Neural progenitor cell (in vitro differentiated cells): ENCODE measurements at regions not wholly inside any gene's neighbourhood (a gene's known extent, or its start where the extent isn't known, plus 50 kb on each side); places are given as distances from the start of the nearest gene placed in this dataset.

Experiments
- DNase-seq: peaks from one replicate; pipeline ENCODE4 v3.0.0-alpha.2; 2016; ENCODE audit warnings: low spot score
- H2AFZ ChIP-seq: fragments of 200-600 bp; sonication (generic); replicated peaks from 2 replicates; pipeline ENCODE4 v1.6.1; 2016; ENCODE audit warnings: antibody characterized with exemption
- H3F3A ChIP-seq: fragments of 200-600 bp; sonication (generic); 2 replicates; pipeline ENCODE4 v1.6.1; 2016; ENCODE audit warnings: antibody characterized with exemption, low read depth
- H3K27ac ChIP-seq: fragments of 200-600 bp; sonication (generic); 2 replicates; pipeline ENCODE4 v1.5.1; 2016; ENCODE audit warnings: mild to moderate bottlenecking
- H3K27me3 ChIP-seq: fragments of 200-600 bp; sonication (generic); 2 replicates; pipeline ENCODE4 v1.6.1; 2016; ENCODE audit warnings: mild to moderate bottlenecking, moderate library complexity
- H3K36me3 ChIP-seq: fragments of 200-600 bp; sonication (generic); 2 replicates; pipeline ENCODE4 v1.5.1; 2016
- H3K4me1 ChIP-seq: fragments of 200-600 bp; sonication (generic); 2 replicates; pipeline ENCODE4 v1.6.1; 2016; ENCODE audit warnings: mixed run types
- H3K4me2 ChIP-seq: fragments of 200-600 bp; sonication (generic); 2 replicates; pipeline ENCODE4 v1.6.1; 2016
- H3K4me3 ChIP-seq: fragments of 200-600 bp; sonication (generic); 2 replicates; pipeline ENCODE4 v1.5.1; 2016
- H3K79me2 ChIP-seq: fragments of 200-600 bp; sonication (generic); 2 replicates; pipeline ENCODE4 v1.6.1; 2016; ENCODE audit warnings: low read depth
- H3K9ac ChIP-seq: fragments of 200-600 bp; sonication (generic); 2 replicates; pipeline ENCODE4 v1.6.1; 2016
- H3K9me3 ChIP-seq: fragments of 200-600 bp; sonication (generic); 2 replicates; pipeline ENCODE4 v1.5.1; 2016; ENCODE audit warnings: low read depth
- H4K20me1 ChIP-seq: fragments of 200-600 bp; sonication (generic); 2 replicates; pipeline ENCODE4 v1.6.1; 2016; ENCODE audit warnings: low read depth
- H3K27ac Mint-ChIP-seq: 3 replicates; pipeline ENCODE4 v1.8.0; 2021; ENCODE audit warnings: mixed read lengths
- H3K27me3 Mint-ChIP-seq: 2 replicates; pipeline ENCODE4 v1.8.0; 2022; ENCODE audit warnings: low read depth, mild to moderate bottlenecking, inconsistent platforms, moderate library complexity, mixed read lengths; ENCODE audit not compliant: insufficient read depth
- H3K36me3 Mint-ChIP-seq: 3 replicates; pipeline ENCODE4 v1.8.0; 2021; ENCODE audit warnings: mixed read lengths
- H3K4me1 Mint-ChIP-seq: 3 replicates; pipeline ENCODE4 v1.8.0; 2021; ENCODE audit warnings: mixed read lengths
- H3K4me3 Mint-ChIP-seq: 3 replicates; pipeline ENCODE4 v1.8.0; 2021; ENCODE audit warnings: mild to moderate bottlenecking, moderate library complexity, mixed read lengths
- H3K9me3 Mint-ChIP-seq: 3 replicates; pipeline ENCODE4 v1.8.0; 2020; ENCODE audit warnings: mixed read lengths
- CTCF ChIP-seq: fragments of 200-600 bp; sonication (generic); IDR thresholded peaks from 2 replicates; pipeline ENCODE4 v1.5.1; 2017; ENCODE audit warnings: antibody characterized with exemption, mild to moderate bottlenecking
- EZH2 ChIP-seq: fragments of 200-600 bp; sonication (generic); IDR thresholded peaks from 2 replicates; pipeline ENCODE4 v1.6.1; 2017; ENCODE audit warnings: antibody characterized with exemption, mild to moderate bottlenecking, moderate library complexity
- EZH2phosphoT487 ChIP-seq: fragments of 200-600 bp; sonication (generic); IDR thresholded peaks from 2 replicates; pipeline ENCODE4 v1.6.1; 2017; ENCODE audit warnings: antibody characterized with exemption

GRCh38 chr4:181517491-181517890 is 725.7 kb upstream of the TENM3 start:
- Histone ChIP-seq H3K27me3 (no peaks in the 10 kb centered on the region), H3K9me3 (no peaks in the 10 kb centered on the region), H3K4me3 (no peak overlapping the region), H3K36me3 (no peaks in the 10 kb centered on the region), H3K79me2 (no peaks in the 10 kb centered on the region), H2AFZ (no peak overlapping the region), H3K27ac (no peak overlapping the region), H3K4me2 (no peak overlapping the region), H3K4me1 (no peaks in the 10 kb centered on the region), H3F3A (no peaks in the 10 kb centered on the region), H4K20me1 (no peaks in the 10 kb centered on the region), H3K9ac (no peak overlapping the region)
- H3K36me3 Mint-ChIP-seq, result peaks cover 6% of the 10 kb centered on the region
- TF ChIP-seq EZH2 (no peak), CTCF (no peak), EZH2phosphoT487 (no peak)
- H3K4me3 Mint-ChIP-seq, result no peak overlapping the region
- no peak for DNase-seq
- H3K4me1 Mint-ChIP-seq, result peaks cover 25% of the 10 kb centered on the region
- peak overlapping the region; percentile 81 for H3K27ac Mint-ChIP-seq
- no peaks in the 10 kb centered on the region for H3K27me3 Mint-ChIP-seq
- H3K9me3 Mint-ChIP-seq, result peaks cover 26% of the 10 kb centered on the region

GRCh38 chr4:181520790-181521189 is 722.4 kb upstream of the TENM3 start:
- no peaks in the 10 kb centered on the region for H3K9me3 ChIP-seq
- H3K4me2 ChIP-seq, result no peak overlapping the region
- H3K27ac ChIP-seq, result no peak overlapping the region
- no peak overlapping the region for H3K4me3 ChIP-seq
- H3K27me3 ChIP-seq, result no peaks in the 10 kb centered on the region
- H3K36me3 ChIP-seq, result no peaks in the 10 kb centered on the region
- peaks cover 9% of the 10 kb centered on the region for H3F3A ChIP-seq
- H4K20me1 ChIP-seq, result no peaks in the 10 kb centered on the region
- peaks cover 30% of the 10 kb centered on the region for H3K4me1 Mint-ChIP-seq
- no peaks in the 10 kb centered on the region for H3K79me2 ChIP-seq
- H3K27ac Mint-ChIP-seq, result no peak overlapping the region
- peaks cover 7% of the 10 kb centered on the region for H3K36me3 Mint-ChIP-seq
- DNase-seq, result no peak
- H3K9ac ChIP-seq, result no peak overlapping the region
- peaks cover 31% of the 10 kb centered on the region for H3K9me3 Mint-ChIP-seq
- no peak overlapping the region for H3K4me3 Mint-ChIP-seq
- peaks cover 2% of the 10 kb centered on the region for H3K27me3 Mint-ChIP-seq
- H2AFZ ChIP-seq, result no peak overlapping the region
- H3K4me1 ChIP-seq, result peaks cover 22% of the 10 kb centered on the region
- no peak for TF ChIP-seq EZH2phosphoT487
- no peak for TF ChIP-seq CTCF
- no peak for TF ChIP-seq EZH2

- Mint-ChIP-seq H3K4me3 (no peak overlapping the region), H3K27ac (no peak overlapping the region), H3K27me3 (peaks cover 3% of the 10 kb centered on the region), H3K9me3 (peaks cover 28% of the 10 kb centered on the region), H3K4me1 (peaks cover 29% of the 10 kb centered on the region), H3K36me3 (peaks cover 7% of the 10 kb centered on the region)
- no peaks in the 10 kb centered on the region for H3K36me3 ChIP-seq
- H3K4me1 ChIP-seq, result peaks cover 35% of the 10 kb centered on the region
- no peak for DNase-seq
- H4K20me1 ChIP-seq, result no peaks in the 10 kb centered on the region
- H3K27me3 ChIP-seq, result no peaks in the 10 kb centered on the region
- no peak overlapping the region for H3K27ac ChIP-seq
- H3F3A ChIP-seq, result peaks cover 9% of the 10 kb centered on the region
- no peak overlapping the region for H3K4me3 ChIP-seq
- H3K9ac ChIP-seq, result no peak overlapping the region
- peak overlapping the region; percentile 40 for H3K4me2 ChIP-seq
- no peaks in the 10 kb centered on the region for H3K9me3 ChIP-seq
- H3K79me2 ChIP-seq, result no peaks in the 10 kb centered on the region
- peak overlapping the region; percentile 61 for H2AFZ ChIP-seq
- TF ChIP-seq EZH2, result no peak
- no peak for TF ChIP-seq EZH2phosphoT487
- TF ChIP-seq CTCF, result no peak
Observed at GRCh38 chr4:181523973-181524372, 719.2 kb upstream of the TENM3 start.

- H3K9me3 ChIP-seq, result no peaks in the 10 kb centered on the region
- peaks cover 9% of the 10 kb centered on the region for H3F3A ChIP-seq
- no peak overlapping the region for H2AFZ ChIP-seq
- no peaks in the 10 kb centered on the region for H4K20me1 ChIP-seq
- H3K4me1 ChIP-seq, result peaks cover 35% of the 10 kb centered on the region
- no peak for TF ChIP-seq EZH2
- no peak for TF ChIP-seq EZH2phosphoT487
- no peak for TF ChIP-seq CTCF
- H3K79me2 ChIP-seq, result no peaks in the 10 kb centered on the region
- no peak overlapping the region for H3K4me2 ChIP-seq
- Mint-ChIP-seq H3K4me3 (no peak overlapping the region), H3K27me3 (peaks cover 3% of the 10 kb centered on the region), H3K36me3 (peaks cover 6% of the 10 kb centered on the region), H3K9me3 (peaks cover 24% of the 10 kb centered on the region), H3K4me1 (peaks cover 33% of the 10 kb centered on the region), H3K27ac (peak overlapping the region; percentile 32)
- no peaks in the 10 kb centered on the region for H3K27me3 ChIP-seq
- H3K36me3 ChIP-seq, result no peaks in the 10 kb centered on the region
- H3K27ac ChIP-seq, result no peak overlapping the region
- DNase-seq, result no peak
- no peak overlapping the region for H3K4me3 ChIP-seq
- H3K9ac ChIP-seq, result no peak overlapping the region
Observed at GRCh38 chr4:181524499-181524898, 718.7 kb upstream of the TENM3 start.
